Inflammatory macrophage treated with lipopolysaccharide for 4 hours (primary cell): ENCODE measurements at regions not wholly inside any gene's neighbourhood (a gene's known extent, or its start where the extent isn't known, plus 50 kb on each side); places are given as distances from the start of the nearest gene placed in this dataset.
"Not testable (repeated sequence)": the region's sequence is repeated elsewhere in the genome, so short reads cannot be mapped to it uniquely, and the experiment has no call there.

ENCODE experiments used
- DNase-seq: peaks from one replicate; pipeline ENCODE4 v3.0.0-alpha.2; 2020

- not testable (repeated sequence) for DNase-seq
Measured at GRCh38 chrX:40788698-40789097, 53.4 kb upstream of the MED14 start.

- no peak for DNase-seq
Measured at GRCh38 chrX:40792433-40792832, 57.1 kb upstream of the MED14 start.

DNA sequence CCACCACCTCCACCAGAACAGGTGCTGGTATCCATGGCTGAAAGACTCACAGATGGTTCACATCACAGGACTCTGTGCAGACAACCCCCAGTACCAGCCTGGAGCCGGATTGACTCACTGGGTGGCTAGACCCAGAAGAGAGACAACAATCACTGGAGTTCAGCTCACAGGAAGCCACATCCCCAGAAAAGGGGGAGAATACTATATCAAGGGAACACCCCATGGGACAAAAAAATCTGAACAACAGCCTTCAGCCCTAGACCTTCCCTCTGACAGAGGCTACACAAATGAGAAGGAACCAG lies 59.4 kb upstream of the MED14 start:
- not testable (repeated sequence) for DNase-seq

GRCh38 chrX:40799745-40800144 lies 64.4 kb upstream of the MED14 start:
- DNase-seq, result not testable (repeated sequence)

DNA sequence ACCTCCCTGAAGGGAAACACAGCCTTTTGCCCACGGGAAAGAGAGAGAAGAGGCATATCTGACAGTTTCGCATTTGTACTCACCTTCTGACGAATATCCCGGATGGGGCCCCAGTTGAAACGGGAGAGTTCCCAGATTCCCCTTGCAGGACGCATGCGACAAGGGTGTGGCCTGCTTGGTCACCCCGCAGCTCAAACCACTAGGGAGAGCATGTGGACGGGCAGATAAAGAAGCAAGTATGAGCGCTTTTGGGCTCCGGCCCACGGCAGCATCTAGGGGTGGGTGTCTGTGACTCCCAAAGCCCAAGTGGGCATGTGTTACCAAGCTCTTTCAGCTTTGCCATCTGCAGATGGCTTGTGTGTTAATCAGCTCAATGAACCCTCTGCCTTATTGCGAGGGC lies 70.1 kb upstream of the MED14 start:
- DNase-seq, result no peak

- DNase-seq, result no peak
Measured at GRCh38 chrX:40806513-40807220, 71.3 kb upstream of the MED14 start.

DNA sequence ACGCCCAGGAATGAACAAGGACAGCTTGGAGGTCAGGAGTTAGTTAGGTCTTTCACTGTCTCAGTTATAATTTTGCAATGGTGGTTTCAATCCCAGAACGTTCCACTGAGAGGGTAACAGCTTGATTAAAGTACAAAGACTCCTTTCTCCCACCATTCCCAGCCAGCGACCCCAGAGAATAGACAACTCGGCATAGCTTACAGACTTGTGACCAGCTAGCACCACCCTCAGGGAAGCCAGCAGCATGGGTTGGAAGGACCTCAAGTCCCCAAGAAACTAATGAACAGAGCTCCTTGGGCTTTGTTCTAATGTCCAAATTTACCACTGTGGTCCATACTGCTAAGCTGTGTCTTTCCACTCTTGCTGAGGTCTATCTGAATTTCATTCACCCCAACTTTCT lies 72.0 kb upstream of the MED14 start:
- DNase-seq, result no peak

DNA sequence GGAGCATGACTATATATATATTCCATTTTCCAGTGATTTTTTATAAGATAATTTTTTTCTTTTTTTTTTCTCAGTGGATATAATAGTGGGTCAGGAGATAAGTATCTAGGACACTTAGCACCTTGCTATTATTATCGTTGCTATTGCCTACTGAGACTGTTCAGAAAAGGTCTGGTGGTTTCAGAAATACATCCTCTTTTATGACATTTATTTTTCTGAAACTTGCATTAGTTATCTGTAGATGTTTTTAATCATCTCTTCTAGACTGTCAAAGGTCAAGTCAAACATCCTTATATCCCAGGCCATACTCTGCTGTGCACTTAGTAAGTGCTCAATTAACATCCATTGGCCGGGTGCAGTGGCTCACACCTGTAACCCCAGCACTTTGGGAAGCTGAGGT lies 72.9 kb upstream of the MED14 start:
- no peak for DNase-seq

DNA sequence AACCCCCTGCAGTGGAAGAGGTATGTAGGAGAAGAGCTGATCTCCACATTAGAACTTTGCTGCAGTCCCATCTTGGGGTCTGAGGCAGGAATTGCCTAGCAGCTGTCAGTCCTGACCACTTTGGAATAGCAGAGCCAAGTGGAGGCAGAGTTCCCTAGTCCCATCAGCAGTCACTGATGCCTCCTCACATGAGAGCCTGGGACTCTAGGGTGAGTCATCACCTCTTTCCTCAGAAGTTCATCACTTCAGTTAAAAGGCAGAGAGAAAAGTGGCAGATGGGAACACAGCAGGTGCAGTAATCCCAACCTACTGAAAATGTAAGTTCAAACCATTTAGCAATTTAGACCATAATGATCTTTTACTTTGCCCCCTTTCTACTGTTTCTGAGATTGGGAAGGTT lies 73.9 kb upstream of the MED14 start:
- peak; percentile 30 for DNase-seq

DNA sequence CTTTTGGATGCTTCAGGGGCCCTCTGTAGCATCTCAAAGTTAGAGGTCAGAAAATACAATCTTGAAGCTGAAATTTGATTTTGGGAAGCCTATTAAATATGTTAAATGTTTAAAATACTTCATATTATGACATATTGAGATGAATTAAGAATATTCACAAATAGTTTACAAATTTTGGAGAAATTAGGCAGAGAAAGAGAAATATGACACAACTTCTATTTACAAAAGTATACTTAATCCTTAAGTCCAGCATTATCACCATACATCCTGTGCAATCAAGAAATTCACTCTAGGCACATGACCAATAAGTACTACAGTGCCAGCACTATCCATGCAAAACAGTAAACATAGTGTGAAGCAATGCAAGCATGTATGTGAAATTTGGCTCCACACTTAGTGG lies 79.7 kb upstream of the MED14 start:
- not testable (repeated sequence) for DNase-seq

DNA sequence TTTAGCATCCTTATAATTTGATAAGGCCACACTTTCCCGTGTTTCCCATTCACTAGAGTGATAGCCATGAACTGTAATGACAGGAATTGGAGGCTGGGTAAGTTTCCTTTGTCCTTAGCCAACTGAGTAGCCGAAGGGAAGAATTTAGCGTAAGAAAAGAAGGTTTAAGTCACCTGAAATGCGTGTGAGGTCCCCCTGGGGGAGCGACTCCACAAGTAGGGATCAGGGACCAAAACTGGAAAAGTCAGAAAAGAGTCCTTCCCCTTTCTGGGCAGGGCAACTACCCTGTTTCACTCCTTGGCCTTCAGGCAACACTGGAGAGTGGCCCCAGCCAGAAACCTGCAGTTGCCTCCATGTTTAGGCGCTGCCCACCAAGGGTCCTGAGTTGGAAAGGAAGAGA lies 81.6 kb upstream of the MED14 start:
- no peak for DNase-seq

DNA sequence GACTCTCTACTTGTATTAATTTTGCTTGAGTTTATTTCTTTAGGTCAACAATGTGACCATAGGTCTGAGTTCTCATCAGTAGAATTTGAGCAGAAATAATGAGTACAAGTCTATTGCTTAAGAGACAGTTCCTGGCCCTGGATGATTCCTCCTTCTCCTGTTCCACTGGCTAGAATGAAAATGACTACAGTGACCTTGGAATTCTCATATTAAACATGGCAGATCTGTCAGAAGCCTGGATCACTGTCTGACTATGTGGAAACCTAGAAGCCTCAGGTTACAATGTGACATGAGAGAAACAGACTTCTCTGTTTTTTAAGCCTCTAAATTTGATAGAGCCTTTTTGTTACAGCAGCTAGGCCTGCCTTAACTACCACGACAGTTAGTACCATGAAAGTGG lies 82.9 kb upstream of the MED14 start:
- no peak for DNase-seq

GRCh38 chrX:40821780-40822179 lies 86.4 kb upstream of the MED14 start:
- DNase-seq, result no peak

DNA sequence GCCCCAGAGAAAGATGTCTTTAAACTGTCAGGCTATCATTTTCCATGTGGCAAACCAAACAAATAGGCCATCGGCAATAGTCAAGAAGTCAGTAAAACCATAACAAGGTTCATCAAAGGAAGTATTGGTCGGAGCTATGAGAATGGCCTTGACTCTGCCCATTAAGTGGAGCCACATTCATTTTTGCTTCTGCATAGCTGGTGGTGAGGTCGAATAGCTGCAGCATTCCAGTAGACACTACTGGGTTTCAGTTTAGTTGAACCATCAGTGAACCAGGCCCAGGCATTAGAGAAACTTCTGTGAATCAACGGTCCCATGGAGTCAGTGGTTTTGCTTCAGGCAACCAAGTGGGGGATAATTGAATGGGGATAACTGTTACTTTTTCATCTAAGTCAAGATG lies 92.0 kb upstream of the MED14 start:
- DNase-seq, result no peak

DNA sequence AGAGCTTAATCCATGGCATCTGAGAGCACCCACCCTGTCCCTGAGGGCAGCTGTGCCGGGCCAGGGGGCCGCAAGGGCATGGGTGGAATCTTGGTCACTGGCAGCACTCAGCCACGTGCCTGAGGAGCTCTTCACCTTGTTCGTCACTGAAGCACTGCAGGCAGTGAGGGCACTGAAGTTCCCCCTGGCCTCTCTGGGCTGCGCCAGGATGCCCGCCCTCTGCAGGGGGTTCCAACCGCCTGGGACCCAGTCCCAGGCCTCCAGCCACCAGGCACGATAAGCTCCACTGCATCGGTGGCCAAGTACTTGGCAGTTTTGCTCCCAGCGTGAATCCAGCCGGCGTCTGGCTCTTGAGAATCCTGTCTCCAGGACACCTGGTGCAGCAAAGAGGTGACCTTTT lies 96.4 kb upstream of the MED14 start:
- no peak for DNase-seq

DNA sequence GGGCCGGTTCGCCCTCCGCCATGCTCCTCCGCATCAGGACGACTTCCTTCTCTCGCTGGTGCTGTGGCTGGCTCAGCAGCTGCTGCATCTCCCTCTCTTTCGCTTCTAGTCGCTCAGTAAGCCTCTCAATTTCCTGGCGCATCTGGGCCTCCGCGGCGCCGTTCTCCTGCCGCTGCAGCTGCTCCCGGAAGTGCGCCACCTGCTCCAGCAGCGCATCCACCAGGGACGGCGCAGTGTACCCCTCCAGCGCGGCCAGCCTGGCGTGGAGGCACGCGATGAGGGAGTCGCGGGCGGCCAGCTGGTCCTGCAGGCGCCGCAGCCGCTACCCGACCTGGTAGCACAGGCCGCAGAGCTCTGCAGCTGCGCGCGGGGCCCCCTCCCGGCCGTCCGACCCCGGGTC lies 97.4 kb upstream of the MED14 start:
- DNase-seq, result no peak

- DNase-seq, result no peak
Measured at GRCh38 chrX:40834225-40834624, 98.9 kb upstream of the MED14 start.

DNA sequence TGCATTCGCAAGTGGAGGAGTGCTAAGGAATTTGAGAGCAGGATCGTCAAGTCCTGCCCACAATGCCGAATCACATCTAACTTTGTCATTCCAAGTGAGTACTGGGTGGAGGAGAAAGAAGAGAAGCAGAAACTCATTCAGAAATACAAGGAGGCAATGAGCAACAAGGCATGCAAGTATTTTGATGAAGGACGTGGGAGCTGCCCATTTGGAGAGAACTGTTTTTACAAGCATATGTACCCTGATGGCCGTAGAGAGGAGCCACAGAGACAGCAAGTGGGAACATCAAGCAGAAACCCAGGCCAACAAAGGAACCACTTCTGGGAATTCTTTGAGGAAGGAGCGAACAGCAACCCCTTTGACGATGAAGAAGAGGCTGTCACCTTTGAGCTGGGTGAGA lies 100.2 kb upstream of the MED14 start:
- no peak for DNase-seq

- no peak for DNase-seq
Measured at GRCh38 chrX:40843643-40844042, 108.3 kb upstream of the MED14 start.

GRCh38 chrX:40844471-40844870 lies 109.1 kb upstream of the MED14 start:
- no peak for DNase-seq

DNA sequence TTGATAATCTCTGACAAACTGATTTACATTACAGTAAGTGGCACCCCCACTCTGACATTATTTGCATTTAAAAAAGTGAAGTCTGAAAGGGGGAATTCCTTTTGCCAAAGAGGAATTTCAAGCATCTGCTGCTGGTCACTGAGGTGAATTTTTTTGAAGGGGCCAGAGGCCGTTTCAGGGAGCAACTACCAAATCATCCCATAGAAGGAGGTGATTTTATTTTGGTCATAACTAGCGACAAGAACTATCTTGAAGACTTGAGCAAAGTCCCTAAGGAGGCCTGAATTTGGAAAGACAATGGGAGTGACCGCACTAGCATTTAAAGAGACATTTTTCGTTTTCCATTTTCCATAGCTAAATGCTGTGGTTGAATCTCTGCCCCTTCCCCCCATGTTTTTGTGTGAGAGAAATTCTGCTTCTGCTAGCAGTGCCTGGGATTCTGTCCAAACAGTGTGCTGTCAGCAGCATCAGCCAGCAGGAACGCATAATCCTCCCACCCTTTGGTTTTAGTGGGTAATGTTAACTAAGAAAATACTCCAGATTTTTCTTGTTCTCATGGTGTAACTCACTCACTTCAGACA lies 110.1 kb upstream of the MED14 start:
- DNase-seq, result no peak

DNA sequence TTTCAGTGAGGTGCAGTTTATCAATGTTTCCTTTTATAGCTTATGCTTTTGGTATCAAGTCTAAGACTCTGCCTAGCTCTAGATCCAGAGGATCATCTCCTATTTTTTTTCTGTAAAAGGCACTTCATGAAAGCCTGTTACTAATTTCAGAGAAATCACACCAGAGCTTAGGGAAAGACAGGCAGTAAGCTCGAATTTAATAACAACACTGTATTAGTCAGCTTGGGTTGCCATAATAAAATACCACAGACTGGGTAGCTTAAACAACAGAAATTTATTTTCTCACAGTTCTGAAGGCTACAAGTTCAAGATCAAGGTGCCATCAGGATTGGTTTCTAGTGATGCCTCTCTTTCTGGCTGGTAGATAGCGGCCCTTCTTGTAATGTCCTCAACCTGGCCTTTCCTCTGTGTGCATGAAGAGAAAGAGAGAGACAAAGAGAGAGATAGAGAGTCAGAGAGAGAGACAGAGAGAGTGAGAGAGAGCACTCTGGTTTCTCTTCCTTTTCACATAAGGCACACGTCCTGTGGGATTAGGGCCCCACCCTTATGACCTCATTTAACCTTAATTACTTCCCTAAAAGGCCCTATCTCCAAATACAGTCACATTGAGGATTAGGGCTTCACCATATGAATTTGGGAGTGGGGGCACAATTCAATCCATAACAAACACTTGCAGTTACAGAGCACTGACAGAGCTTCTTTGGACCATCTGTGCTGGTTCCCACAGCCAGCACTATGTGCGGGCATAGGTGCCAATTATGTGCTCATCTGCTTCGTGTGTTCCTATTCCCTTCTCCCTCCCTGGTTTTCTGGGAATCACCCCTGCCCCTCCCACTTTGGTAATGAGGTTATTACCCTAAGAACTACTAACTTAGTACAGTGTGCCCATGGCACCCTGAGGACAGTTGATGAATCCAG lies 114.8 kb upstream of the MED14 start:
- DNase-seq, result peak; percentile 57

- DNase-seq, result no peak
Measured at GRCh38 chrX:40852586-40852985, 117.2 kb upstream of the MED14 start.
